ENCODE measurements at regions not wholly inside any gene's neighbourhood (a gene's known extent, or its start where the extent isn't known, plus 50 kb on each side); places are given as distances from the start of the nearest gene placed in this dataset.

GRCh38 chr4:120443116-120443515 is 376.5 kb upstream of the MAD2L1 start:
- TF ChIP-seq, protein P1, sequence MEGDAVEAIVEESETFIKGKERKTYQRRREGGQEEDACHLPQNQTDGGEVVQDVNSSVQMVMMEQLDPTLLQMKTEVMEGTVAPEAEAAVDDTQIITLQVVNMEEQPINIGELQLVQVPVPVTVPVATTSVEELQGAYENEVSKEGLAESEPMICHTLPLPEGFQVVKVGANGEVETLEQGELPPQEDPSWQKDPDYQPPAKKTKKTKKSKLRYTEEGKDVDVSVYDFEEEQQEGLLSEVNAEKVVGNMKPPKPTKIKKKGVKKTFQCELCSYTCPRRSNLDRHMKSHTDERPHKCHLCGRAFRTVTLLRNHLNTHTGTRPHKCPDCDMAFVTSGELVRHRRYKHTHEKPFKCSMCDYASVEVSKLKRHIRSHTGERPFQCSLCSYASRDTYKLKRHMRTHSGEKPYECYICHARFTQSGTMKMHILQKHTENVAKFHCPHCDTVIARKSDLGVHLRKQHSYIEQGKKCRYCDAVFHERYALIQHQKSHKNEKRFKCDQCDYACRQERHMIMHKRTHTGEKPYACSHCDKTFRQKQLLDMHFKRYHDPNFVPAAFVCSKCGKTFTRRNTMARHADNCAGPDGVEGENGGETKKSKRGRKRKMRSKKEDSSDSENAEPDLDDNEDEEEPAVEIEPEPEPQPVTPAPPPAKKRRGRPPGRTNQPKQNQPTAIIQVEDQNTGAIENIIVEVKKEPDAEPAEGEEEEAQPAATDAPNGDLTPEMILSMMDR (IDR thresholded peaks at IDR 0.05; ENCODE audit: low read depth, low read length): no peak
- H3K4me3 ChIP-seq (ENCODE audit: low read depth, low read length): no peak overlapping the region

GRCh38 chr4:120440730-120441129 is 374.1 kb upstream of the MAD2L1 start:
- TF ChIP-seq, protein P1 (IDR thresholded peaks at IDR 0.05; ENCODE audit: low read depth, low read length): no peak
- H3K4me3 ChIP-seq (ENCODE audit: low read depth, low read length): no peak overlapping the region

DNA sequence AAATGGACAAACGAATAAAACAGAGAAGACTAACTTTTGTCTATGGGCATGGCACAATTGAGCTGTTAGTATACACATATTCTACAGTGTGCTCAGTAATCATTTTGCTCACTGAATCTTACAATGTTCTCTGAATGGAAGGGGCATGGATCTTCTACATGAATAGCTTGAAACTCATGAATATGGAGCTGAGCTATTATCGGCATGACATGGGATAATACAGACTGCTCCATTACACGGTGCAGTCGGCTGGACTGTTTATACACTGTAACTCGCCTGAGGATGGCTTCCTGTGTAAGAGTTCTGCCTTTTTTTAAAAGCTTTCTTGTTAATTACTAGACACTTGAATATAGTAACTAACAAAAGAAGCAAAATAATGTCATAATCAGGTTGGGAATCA is 368.5 kb upstream of the MAD2L1 start:
- TF ChIP-seq, protein P1 (IDR thresholded peaks at IDR 0.05; ENCODE audit: low read depth, low read length): no peak

DNA sequence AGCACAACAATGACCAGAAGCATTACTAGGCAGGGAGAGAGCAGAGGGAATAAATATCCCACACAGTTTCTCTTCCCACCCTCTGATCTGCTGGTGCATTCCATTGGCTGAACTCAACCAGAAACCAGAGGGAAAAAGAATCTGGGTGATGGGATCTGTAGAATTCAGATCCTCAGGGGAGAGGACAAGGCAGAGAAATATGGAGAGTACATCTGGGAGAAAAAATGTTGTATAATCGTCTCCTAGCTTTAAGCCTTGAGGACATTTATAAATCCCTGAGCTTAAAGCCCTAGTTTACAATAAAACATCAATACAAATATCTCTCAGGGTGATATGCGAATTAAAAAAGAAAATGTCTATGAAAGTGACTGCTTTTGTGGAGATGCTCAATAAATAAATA is 368.1 kb upstream of the MAD2L1 start:
- no peak overlapping the region for H3K4me3 ChIP-seq (ENCODE audit: low read depth, low read length)
- TF ChIP-seq, protein P1 (IDR thresholded peaks at IDR 0.05; ENCODE audit: low read depth, low read length): no peak

More for the DNA sequence above, 368.5 kb upstream of the MAD2L1 start:
- H3K4me3 ChIP-seq (ENCODE audit: low read depth, low read length): no peak overlapping the region

DNA sequence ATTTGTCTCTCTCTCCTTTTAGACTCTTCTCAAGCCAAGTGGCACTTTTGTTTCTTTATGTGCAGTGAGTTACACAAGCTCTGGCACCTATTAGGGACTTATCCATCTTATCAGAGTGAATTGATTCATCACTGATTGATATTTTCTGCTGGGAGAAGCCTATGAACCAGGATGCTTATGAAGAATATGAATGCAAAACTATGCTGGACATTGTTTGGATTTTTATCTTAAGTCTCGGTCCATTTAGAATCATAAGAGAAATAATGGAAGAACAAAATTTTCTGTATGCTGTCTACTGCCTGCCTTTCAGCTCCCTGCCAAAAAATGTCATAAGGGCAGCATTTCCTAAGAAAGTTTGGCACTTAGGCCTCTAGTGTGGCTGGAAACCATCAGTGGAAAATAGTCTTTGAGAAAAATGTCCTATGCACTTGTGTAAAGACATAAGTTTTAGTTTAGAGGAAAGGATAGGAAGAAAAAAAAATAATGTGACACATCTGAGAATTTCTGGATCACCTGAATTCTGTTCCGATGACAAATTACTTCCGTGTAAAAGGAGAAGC is 365.7 kb upstream of the MAD2L1 start:
- TF ChIP-seq, protein P1 (IDR thresholded peaks at IDR 0.05; ENCODE audit: low read depth, low read length): no peak
- H3K4me3 ChIP-seq (ENCODE audit: low read depth, low read length): no peak overlapping the region

GRCh38 chr4:120431180-120431579 is 364.5 kb upstream of the MAD2L1 start:
- TF ChIP-seq, protein P1 (IDR thresholded peaks at IDR 0.05; ENCODE audit: low read depth, low read length): no peak
- H3K4me3 ChIP-seq (ENCODE audit: low read depth, low read length): no peak overlapping the region

DNA sequence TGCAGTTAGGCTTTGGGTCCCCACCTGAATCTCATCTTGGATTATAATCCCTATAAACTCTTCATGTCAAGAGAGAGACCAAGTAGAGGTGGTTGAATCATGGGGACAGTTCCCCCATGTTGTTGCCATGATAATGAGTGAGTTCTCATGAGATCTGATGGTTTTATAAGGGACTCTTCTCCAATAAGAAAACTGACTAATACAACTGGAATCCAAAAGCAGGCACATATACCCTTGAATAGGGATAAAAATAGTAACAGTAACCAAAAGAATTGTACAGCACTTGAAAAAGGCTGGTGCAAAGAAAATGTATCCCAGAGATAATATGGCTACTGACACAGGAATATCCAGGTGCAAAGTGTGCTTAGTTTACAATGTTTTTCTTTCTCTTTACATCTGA is 351.5 kb upstream of the MAD2L1 start:
- TF ChIP-seq, protein P1 (IDR thresholded peaks at IDR 0.05; ENCODE audit: low read depth, low read length): no peak
- H3K4me3 ChIP-seq (ENCODE audit: low read depth, low read length): no peak overlapping the region
